Skeletal muscle cell (primary cell): ENCODE measurements at regions not wholly inside any gene's neighbourhood (a gene's known extent, or its start where the extent isn't known, plus 50 kb on each side); places are given as distances from the start of the nearest gene placed in this dataset.
"Not testable (repeated sequence)": the region's sequence is repeated elsewhere in the genome, so short reads cannot be mapped to it uniquely, and the experiment has no call there.

Source experiments
- DNase-seq: peaks from one replicate; pipeline ENCODE4 v3.0.0-alpha.2; 2010; ENCODE audit warnings: low read depth
- H3K4me3 ChIP-seq: 2 replicates; pipeline ENCODE4 v1.5.1; 2011; ENCODE audit warnings: low read depth, mild to moderate bottlenecking, control low read depth, low read length, moderate library complexity

DNA sequence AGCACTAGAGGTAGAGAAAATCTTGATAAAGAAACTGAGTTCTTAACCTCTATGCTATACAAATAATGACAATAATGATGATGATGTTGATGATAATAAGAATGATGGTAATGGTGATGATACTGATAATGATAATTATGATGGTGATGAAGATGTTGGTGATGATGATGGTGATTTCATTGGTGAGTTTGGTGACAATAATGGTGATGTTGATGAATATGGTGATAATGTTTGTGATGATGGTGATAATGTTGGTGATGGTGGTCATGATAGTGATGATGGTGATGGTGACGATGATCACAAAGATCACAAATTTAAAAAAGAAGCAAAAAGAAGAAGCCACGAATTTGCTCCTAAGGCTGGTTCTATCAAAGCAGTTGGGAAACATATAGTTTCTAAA lies 519.0 kb upstream of the C16orf82 start:
- no peak overlapping the region for H3K4me3 ChIP-seq
- DNase-seq = no peak

DNA sequence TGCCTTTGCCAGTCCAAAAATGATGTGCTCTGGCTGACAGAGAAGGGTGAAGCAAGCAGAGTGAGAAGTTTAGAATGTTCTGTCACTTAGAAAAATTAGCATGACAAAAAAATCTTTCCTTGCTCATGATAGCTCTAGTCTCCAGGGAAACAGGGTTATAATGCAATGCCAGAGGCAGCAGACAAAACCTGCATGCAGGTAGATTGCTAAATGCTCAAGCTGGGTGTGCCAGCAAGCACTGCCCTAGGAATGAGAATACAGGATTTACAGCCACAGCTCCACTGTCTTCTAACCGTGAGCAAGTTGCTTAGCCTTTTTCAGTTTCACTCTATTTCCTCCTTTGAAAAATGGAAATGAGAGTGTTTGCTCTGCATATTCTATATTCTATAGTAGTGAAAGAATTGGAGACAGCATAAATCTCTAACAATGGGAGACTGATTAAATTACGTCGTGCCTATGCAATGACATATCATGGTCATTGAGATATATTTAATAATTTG lies 516.6 kb upstream of the C16orf82 start:
- no peak overlapping the region for H3K4me3 ChIP-seq
- DNase-seq = no peak

DNA sequence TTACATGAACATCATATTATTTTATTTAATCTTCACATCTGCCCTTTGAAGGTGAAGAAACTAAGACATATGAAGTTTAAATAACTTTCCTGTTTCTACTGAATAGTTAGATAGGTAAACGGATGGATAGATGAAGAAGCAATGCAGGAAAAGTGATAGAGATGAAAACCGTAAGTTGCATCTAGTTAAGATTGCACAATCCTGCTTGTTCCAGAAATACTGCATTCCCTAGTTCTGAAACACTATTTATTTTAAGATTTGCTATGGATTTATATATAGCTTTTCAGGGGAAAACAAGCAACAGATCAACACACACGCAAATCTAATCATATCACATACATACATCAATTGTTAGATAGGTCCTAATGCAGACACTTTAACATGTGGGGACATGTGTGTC lies 512.7 kb upstream of the C16orf82 start:
- no peak for DNase-seq
- no peak overlapping the region for H3K4me3 ChIP-seq

GRCh38 chr16:26561303-26561702 lies 505.4 kb upstream of the C16orf82 start:
- no peak overlapping the region for H3K4me3 ChIP-seq
- no peak for DNase-seq

DNA sequence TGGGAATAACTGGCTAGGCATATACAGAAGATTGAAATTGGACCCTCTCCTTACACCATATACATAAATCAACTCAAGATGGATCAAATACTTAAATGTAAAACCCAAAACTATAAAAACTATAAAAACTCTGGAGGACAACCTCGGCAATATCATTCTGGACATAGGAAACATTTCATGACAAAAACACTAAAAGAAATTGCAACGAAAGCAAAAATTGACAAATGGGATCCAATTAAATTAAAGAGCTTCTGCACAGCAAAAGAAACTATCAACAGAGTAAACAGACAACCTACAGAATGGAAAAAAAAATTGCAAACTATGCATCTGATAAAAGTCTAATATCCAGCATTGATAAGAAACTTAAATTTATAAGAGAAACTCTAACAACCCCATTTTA lies 503.7 kb upstream of the C16orf82 start:
- no peak for DNase-seq
- H3K4me3 ChIP-seq = no peak overlapping the region

GRCh38 chr16:26567356-26567755 lies 499.4 kb upstream of the C16orf82 start:
- DNase-seq = no peak
- no peak overlapping the region for H3K4me3 ChIP-seq

DNA sequence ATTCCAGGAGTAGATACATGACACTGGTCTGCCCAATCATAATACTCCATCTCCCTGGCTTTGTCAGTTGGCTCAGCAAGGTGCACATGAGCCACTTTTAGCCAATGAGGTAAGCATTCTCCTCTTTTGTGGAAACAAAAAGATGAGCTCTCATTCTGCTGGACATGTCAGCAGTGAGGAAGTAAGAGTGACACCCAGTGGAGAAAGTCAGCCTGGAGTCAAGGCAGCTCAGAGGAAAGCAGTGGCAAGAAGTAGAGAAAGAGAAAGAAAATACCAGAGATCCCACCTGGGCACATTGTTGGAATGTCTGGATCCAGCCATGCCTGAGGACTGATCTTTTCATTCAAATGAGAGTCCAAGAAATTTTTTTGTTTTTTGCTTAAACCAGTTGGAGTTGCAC lies 496.9 kb upstream of the C16orf82 start:
- H3K4me3 ChIP-seq = no peak overlapping the region
- no peak for DNase-seq

GRCh38 chr16:26578748-26579147 lies 488.0 kb upstream of the C16orf82 start:
- DNase-seq = no peak
- H3K4me3 ChIP-seq = no peak overlapping the region

DNA sequence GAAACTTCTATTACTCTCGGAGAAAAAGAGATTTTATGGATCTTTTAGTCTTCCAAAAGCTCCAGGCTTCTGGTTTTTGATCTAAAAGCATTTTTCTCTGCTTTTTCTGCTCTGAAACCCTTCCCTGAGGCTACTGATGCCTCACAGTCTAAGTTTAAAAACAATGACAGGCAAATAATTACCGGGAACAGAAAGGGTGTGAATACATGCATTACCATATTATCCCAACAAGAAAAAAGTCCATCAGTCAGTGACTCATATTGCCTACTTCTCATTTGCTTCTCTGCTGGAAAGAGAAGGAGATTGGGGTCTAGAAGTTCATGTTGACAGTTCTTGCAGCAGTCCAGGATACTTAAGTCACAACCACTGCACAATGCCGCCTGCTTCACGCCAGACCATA lies 482.9 kb upstream of the C16orf82 start:
- no peak for DNase-seq
- H3K4me3 ChIP-seq = no peak overlapping the region

- no peak overlapping the region for H3K4me3 ChIP-seq
- DNase-seq = no peak
Measured at GRCh38 chr16:26593700-26594099, 473.0 kb upstream of the C16orf82 start.

DNA sequence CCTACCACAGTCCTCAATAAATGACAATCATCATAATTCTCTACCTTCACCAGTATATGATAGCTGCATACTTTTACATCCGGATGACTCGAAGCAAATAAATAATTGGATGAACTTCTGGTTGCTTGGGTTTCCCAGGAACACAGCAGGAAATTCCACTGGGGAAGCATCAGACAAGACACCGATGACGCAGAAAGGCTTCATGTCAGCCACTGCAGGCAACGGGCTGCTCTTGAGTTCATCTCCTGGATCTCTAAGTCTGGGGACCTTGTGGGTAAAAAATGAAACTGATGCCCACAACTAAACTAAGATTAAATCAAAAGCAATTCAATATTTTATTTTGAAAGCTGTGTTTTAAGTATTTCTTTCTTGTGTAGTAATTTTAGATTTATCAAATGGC lies 472.1 kb upstream of the C16orf82 start:
- H3K4me3 ChIP-seq = no peak overlapping the region
- no peak for DNase-seq

- DNase-seq = no peak
- H3K4me3 ChIP-seq = no peak overlapping the region
Measured at GRCh38 chr16:26595199-26595598, 471.5 kb upstream of the C16orf82 start.

DNA sequence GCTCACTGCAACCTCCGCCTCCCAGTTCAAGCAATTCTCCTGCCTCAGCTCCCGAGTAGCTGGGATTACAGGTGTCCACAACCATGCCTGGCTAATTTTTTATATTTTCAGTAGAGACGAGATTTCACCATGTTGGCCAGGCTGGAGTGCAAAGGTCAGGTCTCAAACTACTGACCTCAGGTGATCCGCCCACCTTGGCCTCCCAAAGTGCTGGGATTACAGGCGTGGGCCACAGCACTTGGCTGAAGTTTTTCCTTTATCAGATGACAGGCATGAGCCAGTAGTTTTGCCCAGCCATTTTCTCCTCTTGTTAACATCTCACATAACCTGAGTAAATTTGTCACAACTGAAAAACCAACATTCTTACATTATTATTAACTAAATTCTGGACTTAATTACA lies 470.7 kb upstream of the C16orf82 start:
- DNase-seq, H3K4me3 ChIP-seq: not testable (repeated sequence)

- no peak overlapping the region for H3K4me3 ChIP-seq
- DNase-seq = no peak
Measured at GRCh38 chr16:26598061-26598460, 468.7 kb upstream of the C16orf82 start.

- H3K4me3 ChIP-seq = no peak overlapping the region
- no peak for DNase-seq
Measured at GRCh38 chr16:26598998-26599784, 467.5 kb upstream of the C16orf82 start.

GRCh38 chr16:26599785-26600104 lies 467.0 kb upstream of the C16orf82 start:
- no peak overlapping the region for H3K4me3 ChIP-seq
- no peak for DNase-seq

- DNase-seq = no peak
- H3K4me3 ChIP-seq = no peak overlapping the region
Measured at GRCh38 chr16:26601335-26601734, 465.4 kb upstream of the C16orf82 start.

GRCh38 chr16:26605626-26606271 lies 461.0 kb upstream of the C16orf82 start:
- no peak overlapping the region for H3K4me3 ChIP-seq

GRCh38 chr16:26606381-26607150 lies 460.2 kb upstream of the C16orf82 start:
- H3K4me3 ChIP-seq = no peak overlapping the region
- no peak for DNase-seq

More at GRCh38 chr16:26605626-26606271, 461.0 kb upstream of the C16orf82 start:
- no peak for DNase-seq

DNA sequence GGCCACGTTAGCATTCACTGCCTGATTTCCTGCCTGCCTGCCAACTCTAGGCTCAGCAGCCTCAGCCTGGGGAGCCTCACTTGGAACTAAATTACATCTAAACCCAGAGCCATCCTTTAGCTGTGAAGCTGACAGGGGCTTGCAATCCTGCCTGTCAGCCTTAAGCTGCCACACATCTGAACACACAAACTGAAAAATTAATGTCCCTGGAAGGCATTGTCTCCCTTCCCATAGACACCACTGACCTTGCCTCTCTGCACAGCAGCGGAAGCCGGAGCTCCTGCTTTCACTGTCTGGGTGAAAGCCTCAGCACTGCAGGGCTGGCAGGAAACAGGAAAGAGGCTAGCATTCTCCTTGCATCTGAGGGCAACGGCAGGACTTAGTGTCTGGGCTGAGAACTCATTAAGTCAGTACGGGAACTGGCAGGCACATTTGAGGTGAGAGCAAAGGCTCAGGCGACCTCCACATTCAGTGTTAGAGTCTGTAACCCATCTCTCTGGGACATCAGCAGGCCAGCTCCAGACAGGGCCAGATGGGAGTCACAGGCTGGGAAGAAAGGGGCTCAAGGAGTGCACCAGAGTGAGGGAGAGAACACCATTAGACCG lies 452.4 kb upstream of the C16orf82 start:
- no peak overlapping the region for H3K4me3 ChIP-seq
- DNase-seq = no peak
